Mesendoderm (in vitro differentiated cells): ENCODE measurements at regions not wholly inside any gene's neighbourhood (a gene's known extent, or its start where the extent isn't known, plus 50 kb on each side); places are given as distances from the start of the nearest gene placed in this dataset.

Experiments
- DNase-seq: peaks from one replicate; pipeline ENCODE4 v3.0.0; 2013
- H2AK5ac ChIP-seq: 2 replicates; pipeline ENCODE4 v1.6.1; 2013; ENCODE audit warnings: low read length, inconsistent platforms
- H2BK120ac ChIP-seq: 2 replicates; pipeline ENCODE4 v1.6.1; 2013; ENCODE audit warnings: low read depth, mild to moderate bottlenecking, low read length, moderate library complexity, mixed read lengths
- H2BK15ac ChIP-seq: replicated peaks from 2 replicates; pipeline ENCODE4 v1.6.1; 2013; ENCODE audit warnings: low read depth, mild to moderate bottlenecking, moderate library complexity
- H2BK5ac ChIP-seq: 2 replicates; pipeline ENCODE4 v1.6.1; 2013; ENCODE audit warnings: low read length, inconsistent platforms
- H3K18ac ChIP-seq: 2 replicates; pipeline ENCODE4 v1.6.1; 2013; ENCODE audit warnings: mild to moderate bottlenecking, low read length, mixed read lengths
- H3K23ac ChIP-seq: one replicate; pipeline ENCODE4 v1.6.1; 2013; ENCODE audit warnings: low read length
- H3K27ac ChIP-seq: 2 replicates; pipeline ENCODE4 v1.5.1; 2013; ENCODE audit warnings: low read depth, mild to moderate bottlenecking, inconsistent platforms, low read length, moderate library complexity
- H3K27me3 ChIP-seq: 2 replicates; pipeline ENCODE4 v1.6.1; 2013; ENCODE audit warnings: low read length, control low read depth, mild to moderate bottlenecking, inconsistent platforms; ENCODE audit not compliant: insufficient read depth, poor library complexity
- H3K36me3 ChIP-seq: 2 replicates; pipeline ENCODE4 v1.6.1; 2013; ENCODE audit warnings: low read length, inconsistent platforms; ENCODE audit not compliant: control insufficient read depth, insufficient read depth
- H3K4ac ChIP-seq: one replicate; pipeline ENCODE4 v1.6.1; 2013; ENCODE audit warnings: low read depth, mild to moderate bottlenecking, low read length, moderate library complexity
- H3K4me1 ChIP-seq: 2 replicates; pipeline ENCODE4 v1.6.1; 2013; ENCODE audit warnings: low read depth, low read length, inconsistent platforms; ENCODE audit not compliant: control insufficient read depth
- H3K4me2 ChIP-seq: 2 replicates; pipeline ENCODE4 v1.6.1; 2013; ENCODE audit warnings: low read length
- H3K4me3 ChIP-seq: 2 replicates; pipeline ENCODE4 v1.5.1; 2013; ENCODE audit warnings: mild to moderate bottlenecking, low read length
- H3K56ac ChIP-seq: one replicate; pipeline ENCODE4 v1.6.1; 2013; ENCODE audit warnings: low read length
- H3K79me1 ChIP-seq: 2 replicates; pipeline ENCODE4 v1.6.1; 2013; ENCODE audit warnings: low read length, inconsistent platforms
- H3K79me2 ChIP-seq: 2 replicates; pipeline ENCODE4 v1.6.1; 2013; ENCODE audit warnings: mild to moderate bottlenecking, low read length; ENCODE audit not compliant: control insufficient read depth, insufficient read depth
- H3K9ac ChIP-seq: 2 replicates; pipeline ENCODE4 v1.6.1; 2013; ENCODE audit warnings: low read length, inconsistent platforms
- H4K5ac ChIP-seq: one replicate; pipeline ENCODE4 v1.6.1; 2013; ENCODE audit warnings: low read length
- H4K8ac ChIP-seq: one replicate; pipeline ENCODE4 v1.6.1; 2013; ENCODE audit warnings: low read depth, mild to moderate bottlenecking, control low read depth, low read length, moderate library complexity
- WGBS: extraction: QIAGEN DNeasy Blood & Tissue Kit; methylation state at CpG from one replicate; pipeline ENCODE4 v1.1.7; 2013; ENCODE audit warnings: low lambda C conversion rate, missing lambda C conversion rate; ENCODE audit not compliant: insufficient coverage; ENCODE audit errors: extremely low coverage; 5-methylcytosine and 5-hydroxymethylcytosine counted together

- WGBS, result no CpG with 5 or more reads among the region's 4 CpGs
- H3K27me3 ChIP-seq, result no peaks in the 10 kb centered on the region
Measured at GRCh38 chr11:81857386-81857785, 876.3 kb downstream of the FAM181B start.

GRCh38 chr11:81853791-81854190 lies 879.9 kb downstream of the FAM181B start:
- no peak overlapping the region for H2BK15ac ChIP-seq
- H3K27me3 ChIP-seq, result no peaks in the 10 kb centered on the region
- H3K79me1 ChIP-seq, result no peaks in the 10 kb centered on the region
- H3K36me3 ChIP-seq, result no peaks in the 10 kb centered on the region
- no peak for DNase-seq
- H4K5ac ChIP-seq, result no peak overlapping the region
- no peak overlapping the region for H3K23ac ChIP-seq
- no peak overlapping the region for H2BK120ac ChIP-seq
- H3K56ac ChIP-seq, result no peak overlapping the region
- H3K18ac ChIP-seq, result no peak overlapping the region
- no CpG with 5 or more reads among the region's 1 CpG for WGBS
- no peak overlapping the region for H2AK5ac ChIP-seq
- H3K4me3 ChIP-seq, result no peak overlapping the region
- no peaks in the 10 kb centered on the region for H3K4me1 ChIP-seq
- H4K8ac ChIP-seq, result no peak overlapping the region
- H3K4me2 ChIP-seq, result no peak overlapping the region
- no peaks in the 10 kb centered on the region for H3K79me2 ChIP-seq
- no peak overlapping the region for H3K4ac ChIP-seq
- no peak overlapping the region for H2BK5ac ChIP-seq
- H3K27ac ChIP-seq, result no peak overlapping the region
- no peak overlapping the region for H3K9ac ChIP-seq

More at GRCh38 chr11:81857386-81857785, 876.3 kb downstream of the FAM181B start:
- H3K9ac ChIP-seq, result no peak overlapping the region
- no peaks in the 10 kb centered on the region for H3K79me1 ChIP-seq
- no peak overlapping the region for H2BK15ac ChIP-seq
- no peak overlapping the region for H3K23ac ChIP-seq
- no peak overlapping the region for H3K4me3 ChIP-seq
- H3K4ac ChIP-seq, result no peak overlapping the region
- H3K4me1 ChIP-seq, result no peaks in the 10 kb centered on the region
- H3K36me3 ChIP-seq, result no peaks in the 10 kb centered on the region
- DNase-seq, result no peak
- no peak overlapping the region for H3K56ac ChIP-seq
- no peaks in the 10 kb centered on the region for H3K79me2 ChIP-seq
- H4K5ac ChIP-seq, result no peak overlapping the region
- H3K18ac ChIP-seq, result no peak overlapping the region
- no peak overlapping the region for H2BK120ac ChIP-seq
- H3K4me2 ChIP-seq, result no peak overlapping the region
- no peak overlapping the region for H2AK5ac ChIP-seq
- no peak overlapping the region for H3K27ac ChIP-seq
- no peak overlapping the region for H2BK5ac ChIP-seq
- H4K8ac ChIP-seq, result no peak overlapping the region

DNA sequence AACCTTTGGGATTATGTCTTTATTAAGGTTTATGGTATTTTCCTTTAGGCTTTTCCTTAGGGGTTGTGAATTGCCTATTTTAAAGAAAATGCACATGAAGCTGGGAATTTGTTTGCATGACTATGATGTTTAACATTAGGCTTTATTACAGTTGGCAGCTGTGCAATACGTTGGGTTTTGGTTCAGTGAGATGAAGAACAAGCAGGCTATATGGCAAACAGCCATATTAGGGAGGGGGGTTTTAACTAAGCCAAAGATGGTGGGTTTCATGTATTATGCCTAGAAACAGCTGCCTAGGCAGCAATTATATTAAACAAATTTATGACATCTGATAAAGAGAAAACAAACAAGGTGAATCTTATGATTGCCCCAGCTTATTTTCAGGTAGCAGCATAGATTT lies 880.8 kb downstream of the FAM181B start:
- no peak overlapping the region for H3K9ac ChIP-seq
- H4K5ac ChIP-seq, result no peak overlapping the region
- no peak for DNase-seq

GRCh38 chr11:81840380-81840779 lies 893.3 kb downstream of the FAM181B start:
- H3K27ac ChIP-seq, result no peak overlapping the region
- H2BK5ac ChIP-seq, result peak overlapping the region; percentile 37
- no peak for DNase-seq
- peak overlapping the region; percentile 51 for H3K18ac ChIP-seq
- WGBS, result no CpG with 5 or more reads among the region's 5 CpGs
- H3K23ac ChIP-seq, result no peak overlapping the region
- H3K9ac ChIP-seq, result no peak overlapping the region
- no peaks in the 10 kb centered on the region for H3K79me1 ChIP-seq
- H3K56ac ChIP-seq, result no peak overlapping the region
- H3K4ac ChIP-seq, result no peak overlapping the region
- no peaks in the 10 kb centered on the region for H3K79me2 ChIP-seq
- H3K4me2 ChIP-seq, result no peak overlapping the region
- no peaks in the 10 kb centered on the region for H3K27me3 ChIP-seq
- no peak overlapping the region for H2BK120ac ChIP-seq
- no peak overlapping the region for H4K8ac ChIP-seq
- no peaks in the 10 kb centered on the region for H3K4me1 ChIP-seq
- H3K4me3 ChIP-seq, result no peak overlapping the region
- no peak overlapping the region for H2BK15ac ChIP-seq
- H3K36me3 ChIP-seq, result no peaks in the 10 kb centered on the region
- no peak overlapping the region for H2AK5ac ChIP-seq
- H4K5ac ChIP-seq, result peak overlapping the region; percentile 40

More for the DNA sequence above, 880.8 kb downstream of the FAM181B start:
- no peaks in the 10 kb centered on the region for H3K36me3 ChIP-seq
- H2BK120ac ChIP-seq, result no peak overlapping the region
- no peak overlapping the region for H3K23ac ChIP-seq
- H2AK5ac ChIP-seq, result no peak overlapping the region
- no peak overlapping the region for H3K56ac ChIP-seq
- H3K27ac ChIP-seq, result no peak overlapping the region
- H4K8ac ChIP-seq, result no peak overlapping the region
- H3K4ac ChIP-seq, result no peak overlapping the region
- WGBS, result no CpG with 5 or more reads among the region's 1 CpG
- no peak overlapping the region for H3K4me3 ChIP-seq
- no peaks in the 10 kb centered on the region for H3K27me3 ChIP-seq
- H3K4me2 ChIP-seq, result no peak overlapping the region
- no peaks in the 10 kb centered on the region for H3K4me1 ChIP-seq
- H3K79me2 ChIP-seq, result no peaks in the 10 kb centered on the region
- no peak overlapping the region for H2BK5ac ChIP-seq
- H3K79me1 ChIP-seq, result no peaks in the 10 kb centered on the region
- no peak overlapping the region for H2BK15ac ChIP-seq
- no peak overlapping the region for H3K18ac ChIP-seq

DNA sequence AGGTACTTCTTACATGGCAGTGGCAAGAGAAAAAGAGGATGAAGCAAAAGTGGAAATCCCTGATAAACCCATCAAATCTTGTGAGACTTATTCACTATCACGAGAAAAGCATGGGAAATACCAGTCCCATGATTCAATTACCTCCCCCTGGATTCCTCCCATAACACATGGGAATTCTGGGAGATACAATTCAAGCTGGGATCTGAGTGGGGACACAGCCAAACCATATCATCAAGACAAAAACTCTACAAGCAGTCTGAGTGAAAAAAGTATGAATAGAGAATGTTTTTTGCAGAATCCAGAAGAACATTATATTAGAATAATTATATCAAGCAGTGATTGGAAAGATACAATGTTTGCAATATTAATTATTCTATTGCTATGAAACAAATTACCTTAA lies 893.7 kb downstream of the FAM181B start:
- DNase-seq, result no peak
- H3K4me1 ChIP-seq, result no peaks in the 10 kb centered on the region
- H2BK120ac ChIP-seq, result no peak overlapping the region
- H3K9ac ChIP-seq, result no peak overlapping the region
- H3K36me3 ChIP-seq, result no peaks in the 10 kb centered on the region
- no peak overlapping the region for H3K27ac ChIP-seq
- WGBS, result no CpG with 5 or more reads among the region's 1 CpG
- H2BK5ac ChIP-seq, result no peak overlapping the region
- no peak overlapping the region for H4K5ac ChIP-seq
- H3K56ac ChIP-seq, result no peak overlapping the region
- H4K8ac ChIP-seq, result no peak overlapping the region
- H3K27me3 ChIP-seq, result no peaks in the 10 kb centered on the region
- no peaks in the 10 kb centered on the region for H3K79me1 ChIP-seq
- no peak overlapping the region for H3K4ac ChIP-seq
- H3K23ac ChIP-seq, result no peak overlapping the region
- H3K18ac ChIP-seq, result no peak overlapping the region
- no peak overlapping the region for H2BK15ac ChIP-seq
- H3K4me2 ChIP-seq, result no peak overlapping the region
- no peak overlapping the region for H3K4me3 ChIP-seq
- H2AK5ac ChIP-seq, result no peak overlapping the region
- H3K79me2 ChIP-seq, result no peaks in the 10 kb centered on the region

DNA sequence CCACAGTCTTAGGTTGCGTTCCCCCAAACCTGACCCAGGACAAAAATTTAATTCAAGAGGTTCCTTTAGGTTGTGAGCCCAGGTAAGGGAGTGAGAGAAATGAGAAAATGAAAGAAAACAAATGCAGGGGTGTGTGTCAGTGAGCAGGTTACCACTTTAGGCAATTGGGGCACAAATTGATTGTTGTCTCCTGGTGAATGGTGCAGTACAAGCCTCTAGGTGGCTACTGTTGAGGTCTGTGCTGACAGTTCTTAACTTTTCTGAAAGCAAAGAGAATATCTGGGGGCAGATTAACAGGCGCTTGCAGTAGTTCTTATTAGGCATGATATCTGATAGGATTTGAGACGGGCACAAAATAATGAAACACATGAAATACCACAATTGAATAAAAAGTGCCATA lies 894.6 kb downstream of the FAM181B start:
- no peak for DNase-seq
- Histone ChIP-seq H3K4me2 (no peak overlapping the region), H2AK5ac (no peak overlapping the region), H2BK5ac (no peak overlapping the region), H3K9ac (no peak overlapping the region), H3K27ac (no peak overlapping the region), H3K4me1 (no peaks in the 10 kb centered on the region), H3K79me1 (no peaks in the 10 kb centered on the region), H2BK120ac (no peak overlapping the region), H3K4ac (no peak overlapping the region), H3K56ac (no peak overlapping the region), H3K79me2 (no peaks in the 10 kb centered on the region), H3K18ac (no peak overlapping the region), H3K36me3 (no peaks in the 10 kb centered on the region), H3K27me3 (no peaks in the 10 kb centered on the region), H4K8ac (no peak overlapping the region), H3K23ac (no peak overlapping the region), H2BK15ac (no peak overlapping the region), H4K5ac (no peak overlapping the region), H3K4me3 (no peak overlapping the region)
- no CpG with 5 or more reads among the region's 3 CpGs for WGBS
